GM13976 (cell line): ENCODE measurements at regions not wholly inside any gene's neighbourhood (a gene's known extent, or its start where the extent isn't known, plus 50 kb on each side); places are given as distances from the start of the nearest gene placed in this dataset.

ENCODE experiments used
- DNase-seq: peaks from one replicate; pipeline ENCODE4 v3.0.0; 2012; ENCODE audit warnings: low spot score
- CTCF ChIP-seq: IDR thresholded peaks from 2 replicates; pipeline ENCODE4 v1.5.1; 2012; ENCODE audit warnings: borderline replicate concordance, mild to moderate bottlenecking; ENCODE audit not compliant: insufficient read depth; ENCODE audit errors: extremely low read depth, missing control alignments, control extremely low read depth
- in situ Hi-C: fragments of 300-500 bp; cut with MboI; formaldehyde crosslinking; loops from one replicate; pipeline ENCODE4 v1.12.0; 2022; ENCODE audit warnings: low sequenced_read_pairs, mixed read lengths, inconsistent platforms; ENCODE audit not compliant: unreplicated experiment

- DNase-seq: no peak
- in situ Hi-C loops: no loop called here
- TF ChIP-seq CTCF: no peak
Measured at GRCh38 chr6:40909811-40910210, 129.2 kb downstream of the UNC5CL start.

- no peak for TF ChIP-seq CTCF
- in situ Hi-C loops: no loop called here
- DNase-seq: no peak
Measured at GRCh38 chr6:40907198-40907701, 131.8 kb downstream of the UNC5CL start.

- DNase-seq: no peak
- no peak for TF ChIP-seq CTCF
- in situ Hi-C loops: no loop called here
Measured at GRCh38 chr6:40906759-40907158, 132.3 kb downstream of the UNC5CL start.

GRCh38 chr6:40904583-40905194 lies 134.3 kb downstream of the UNC5CL start:
- TF ChIP-seq CTCF: no peak
- in situ Hi-C loops: no loop called here
- DNase-seq: no peak

- in situ Hi-C loops: no loop called here
- DNase-seq: no peak
- no peak for TF ChIP-seq CTCF
Measured at GRCh38 chr6:40903456-40903855, 135.6 kb downstream of the UNC5CL start.

- no peak for DNase-seq
- no peak for TF ChIP-seq CTCF
Measured at GRCh38 chr6:40901322-40902055, 137.5 kb downstream of the UNC5CL start.

More at GRCh38 chr6:40901322-40902055, 137.5 kb downstream of the UNC5CL start:
- in situ Hi-C loops: no loop called here
